ENCODE measurements at regions not wholly inside any gene's neighbourhood (a gene's known extent, or its start where the extent isn't known, plus 50 kb on each side); places are given as distances from the start of the nearest gene placed in this dataset.

DNA sequence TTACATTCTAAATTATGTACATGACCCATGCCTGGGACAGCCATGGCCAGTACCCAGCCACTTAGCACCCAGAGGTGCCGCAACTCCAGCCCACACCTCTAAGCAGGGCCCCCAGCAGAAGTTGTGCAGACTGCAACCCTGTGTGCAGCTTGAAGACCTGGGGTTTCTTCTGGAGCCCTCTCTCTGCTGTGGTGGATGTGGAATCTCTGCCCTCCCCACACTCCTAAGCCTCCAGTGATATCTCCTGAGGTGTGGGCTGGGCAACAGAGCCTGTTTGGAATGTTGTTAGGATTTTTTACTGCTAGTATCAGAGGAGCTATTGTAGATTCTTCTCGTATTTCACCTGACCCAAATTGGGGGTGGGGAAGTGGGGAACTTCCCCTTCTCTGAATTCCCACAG is 59.4 kb upstream of the TUNAR start:
- no peak for TF ChIP-seq ZNF274 (IDR thresholded peaks at IDR 0.05; ENCODE audit: low read depth, low read length)
- no peak for TF ChIP-seq YY1 (IDR thresholded peaks at IDR 0.05; ENCODE audit: insufficient read depth, insufficient read length)

Measured in NT2/D1 (cell line).